CD4-positive, alpha-beta T cell treated with Interferon alpha-2 for 1 hour (primary cell): ENCODE measurements at regions not wholly inside any gene's neighbourhood (a gene's known extent, or its start where the extent isn't known, plus 50 kb on each side); places are given as distances from the start of the nearest gene placed in this dataset.

Source experiments
- DNase-seq, 2 donors: peaks; one replicate each; pipeline ENCODE4 v3.0.0-alpha.2; 2020 to 2022

GRCh38 chr7:136057509-136057908 is 80.3 kb upstream of the MTPN start:
- DNase-seq = no peak

- DNase-seq = no peak
Observed at GRCh38 chr7:136056651-136057231, 79.6 kb upstream of the MTPN start.

GRCh38 chr7:136055266-136055665 is 78.1 kb upstream of the MTPN start:
- no peak for DNase-seq

GRCh38 chr7:136053689-136054485 is 76.7 kb upstream of the MTPN start:
- no peak for DNase-seq

- DNase-seq = no peak
Observed at GRCh38 chr7:136051203-136051928, 74.2 kb upstream of the MTPN start.

GRCh38 chr7:136050462-136050847 is 73.3 kb upstream of the MTPN start:
- no peak for DNase-seq

- no peak for DNase-seq
Observed at GRCh38 chr7:136049818-136050461, 72.8 kb upstream of the MTPN start.

GRCh38 chr7:136049117-136049516 is 72.0 kb upstream of the MTPN start:
- no peak for DNase-seq

- DNase-seq = no peak
Observed at GRCh38 chr7:136046548-136046947, 69.4 kb upstream of the MTPN start.

- DNase-seq = no peak
Observed at GRCh38 chr7:136045992-136046391, 68.8 kb upstream of the MTPN start.

GRCh38 chr7:136045181-136045580 is 68.0 kb upstream of the MTPN start:
- no peak for DNase-seq

- no peak for DNase-seq
Observed at GRCh38 chr7:136039577-136040345, 62.6 kb upstream of the MTPN start.

- DNase-seq = no peak
Observed at GRCh38 chr7:136036336-136036735, 59.2 kb upstream of the MTPN start.

GRCh38 chr7:136034132-136034531 is 57.0 kb upstream of the MTPN start:
- DNase-seq = no peak

GRCh38 chr7:136033413-136034031 is 56.4 kb upstream of the MTPN start:
- no peak for DNase-seq

GRCh38 chr7:136030867-136031318 is 53.7 kb upstream of the MTPN start:
- DNase-seq = no peak

- DNase-seq = no peak
Observed at GRCh38 chr7:136030330-136030729, 53.2 kb upstream of the MTPN start.

GRCh38 chr7:136027160-136027559 is 50.0 kb upstream of the MTPN start:
- DNase-seq = no peak
